ENCODE measurements at regions not wholly inside any gene's neighbourhood (a gene's known extent, or its start where the extent isn't known, plus 50 kb on each side); places are given as distances from the start of the nearest gene placed in this dataset.
A peak's percentile ranks its signal among the peaks of the same experiment; 100 is the strongest.
"Not testable (repeated sequence)": the region's sequence is repeated elsewhere in the genome, so short reads cannot be mapped to it uniquely, and the experiment has no call there.

DNA sequence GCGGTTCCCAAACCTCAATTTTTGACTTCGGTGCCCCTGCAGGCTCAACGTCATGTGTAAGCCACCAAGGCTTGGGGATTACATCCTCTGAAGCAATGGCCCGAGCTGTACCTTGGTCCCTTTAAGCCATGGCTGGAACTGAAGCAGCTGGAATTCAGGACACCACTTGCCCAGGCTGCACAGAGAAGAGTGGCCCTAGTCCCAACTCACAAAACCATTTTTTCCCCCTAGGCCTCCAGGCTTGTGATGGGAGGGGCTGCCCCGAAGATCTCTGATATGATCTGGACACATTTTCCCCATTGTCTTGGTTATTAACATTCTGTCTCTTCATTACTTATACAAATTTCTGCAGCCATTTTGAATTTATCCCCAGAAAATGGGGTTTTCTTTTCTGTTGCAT is 233.3 kb upstream of the ADGRL4 start:
- H3K27me3 ChIP-seq (replicated peaks; ENCODE audit: control insufficient read depth, insufficient read depth, low read length), result no peaks in the 10 kb centered on the region
- peaks cover 15% of the 10 kb centered on the region for H3K4me1 ChIP-seq (ENCODE audit: control insufficient read depth, insufficient read depth, low read length)
- H3K36me3 ChIP-seq (ENCODE audit: control insufficient read depth, insufficient read depth, low read length, severe bottlenecking), result no peaks in the 10 kb centered on the region
- no peak overlapping the region for H3K9ac ChIP-seq (ENCODE audit: low read length)
- no peaks in the 10 kb centered on the region for H3K9me3 ChIP-seq (ENCODE audit: control insufficient read depth, low read length)
- no peak for DNase-seq (ENCODE audit: low read depth)
- no peak overlapping the region for H3K4me3 ChIP-seq (ENCODE audit: low read length)

DNA sequence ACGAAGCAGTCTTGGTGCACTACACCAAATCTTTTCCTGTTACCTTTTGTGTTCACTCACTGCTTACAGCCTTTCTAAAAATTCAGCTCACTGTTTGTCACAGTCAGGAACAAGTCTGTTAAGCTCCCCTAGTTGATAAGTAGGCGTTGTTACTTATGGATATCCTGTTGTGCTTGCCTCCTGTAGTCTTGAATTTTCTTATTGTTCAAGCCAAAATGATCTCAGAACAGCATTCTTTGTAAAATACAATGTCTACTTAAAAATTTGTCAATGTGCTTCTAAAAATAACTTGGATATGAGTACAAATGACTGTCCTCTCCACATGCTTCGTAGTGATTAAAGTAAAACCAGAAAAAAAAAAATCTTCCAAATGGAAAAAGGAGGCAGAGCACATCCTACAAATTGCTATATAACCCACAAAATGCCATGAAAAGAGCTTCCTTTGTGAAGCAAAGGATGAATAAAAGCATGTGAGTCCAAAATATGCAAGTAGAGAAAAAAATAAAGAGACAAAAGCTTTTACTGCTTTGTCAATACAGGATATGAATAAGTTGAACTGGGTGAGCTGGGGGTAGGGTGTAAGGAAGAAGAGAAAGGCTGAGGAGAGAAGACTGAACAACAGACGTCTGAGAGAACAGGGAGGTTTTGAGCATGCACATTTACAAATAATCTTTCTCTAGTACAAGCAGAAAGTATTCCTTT is 228.9 kb upstream of the ADGRL4 start:
- peak overlapping the region; percentile 60 for H3K4me3 ChIP-seq (ENCODE audit: low read length)
- peaks cover 20% of the 10 kb centered on the region for H3K4me1 ChIP-seq (ENCODE audit: control insufficient read depth, insufficient read depth, low read length)
- no peaks in the 10 kb centered on the region for H3K9me3 ChIP-seq (ENCODE audit: control insufficient read depth, low read length)
- peak overlapping the region; percentile 68 for H3K9ac ChIP-seq (ENCODE audit: low read length)
- peak; percentile 30 for DNase-seq (ENCODE audit: low read depth)
- H3K36me3 ChIP-seq (ENCODE audit: control insufficient read depth, insufficient read depth, low read length, severe bottlenecking), result no peaks in the 10 kb centered on the region
- no peaks in the 10 kb centered on the region for H3K27me3 ChIP-seq (replicated peaks; ENCODE audit: control insufficient read depth, insufficient read depth, low read length)

DNA sequence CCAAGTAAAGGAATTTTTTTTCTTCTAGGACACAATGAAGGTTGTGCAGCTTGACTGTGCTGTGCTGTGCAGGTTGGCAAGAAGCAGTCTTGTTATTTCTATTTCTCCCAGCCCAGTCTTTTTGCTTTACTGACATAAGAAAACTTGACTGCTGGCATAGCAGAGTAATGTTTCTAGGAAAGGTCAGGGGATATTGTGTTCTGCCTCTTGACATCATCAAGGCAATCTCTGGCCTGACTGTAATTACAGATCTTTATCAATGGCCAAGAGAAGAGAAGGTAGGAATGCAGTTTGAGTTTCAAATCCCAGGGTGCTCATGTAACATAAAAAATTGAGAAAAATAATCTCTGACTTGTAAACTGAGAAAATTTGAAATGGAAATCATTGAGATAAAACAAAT is 226.3 kb upstream of the ADGRL4 start:
- Histone ChIP-seq H3K4me1 (ENCODE audit: control insufficient read depth, insufficient read depth, low read length) (peaks cover 20% of the 10 kb centered on the region), H3K27me3 (replicated peaks; ENCODE audit: control insufficient read depth, insufficient read depth, low read length) (no peaks in the 10 kb centered on the region), H3K9ac (ENCODE audit: low read length) (no peak overlapping the region), H3K4me3 (ENCODE audit: low read length) (no peak overlapping the region), H3K9me3 (ENCODE audit: control insufficient read depth, low read length) (no peaks in the 10 kb centered on the region), H3K36me3 (ENCODE audit: control insufficient read depth, insufficient read depth, low read length, severe bottlenecking) (no peaks in the 10 kb centered on the region)
- peak; percentile 50 for DNase-seq (ENCODE audit: low read depth)

DNA sequence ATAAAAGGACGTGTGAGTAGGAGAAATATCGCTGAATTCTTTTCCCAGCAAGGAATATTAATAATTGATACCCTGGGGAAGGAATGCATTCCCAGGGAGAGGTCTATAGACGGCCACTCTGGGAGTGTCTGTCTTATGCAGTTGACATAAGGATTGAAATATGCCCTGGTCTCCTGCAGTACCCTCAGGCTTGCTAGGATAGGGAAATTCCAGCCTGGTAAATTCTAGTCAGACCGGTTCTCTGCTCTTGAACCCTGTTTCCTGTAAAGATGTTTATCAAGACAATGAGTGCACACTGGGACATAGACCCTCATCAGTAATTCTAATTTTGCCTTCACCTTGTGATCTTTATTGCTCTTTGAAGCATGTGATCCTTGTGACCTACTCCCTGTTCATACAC is 224.2 kb upstream of the ADGRL4 start:
- H3K4me3 ChIP-seq (ENCODE audit: low read length); H3K27me3 ChIP-seq (replicated peaks; ENCODE audit: control insufficient read depth, insufficient read depth, low read length); H3K36me3 ChIP-seq (ENCODE audit: control insufficient read depth, insufficient read depth, low read length, severe bottlenecking); DNase-seq (ENCODE audit: low read depth); H3K9me3 ChIP-seq (ENCODE audit: control insufficient read depth, low read length); H3K9ac ChIP-seq (ENCODE audit: low read length): not testable (repeated sequence)
- H3K4me1 ChIP-seq (ENCODE audit: control insufficient read depth, insufficient read depth, low read length), result peaks cover 13% of the 10 kb centered on the region

DNA sequence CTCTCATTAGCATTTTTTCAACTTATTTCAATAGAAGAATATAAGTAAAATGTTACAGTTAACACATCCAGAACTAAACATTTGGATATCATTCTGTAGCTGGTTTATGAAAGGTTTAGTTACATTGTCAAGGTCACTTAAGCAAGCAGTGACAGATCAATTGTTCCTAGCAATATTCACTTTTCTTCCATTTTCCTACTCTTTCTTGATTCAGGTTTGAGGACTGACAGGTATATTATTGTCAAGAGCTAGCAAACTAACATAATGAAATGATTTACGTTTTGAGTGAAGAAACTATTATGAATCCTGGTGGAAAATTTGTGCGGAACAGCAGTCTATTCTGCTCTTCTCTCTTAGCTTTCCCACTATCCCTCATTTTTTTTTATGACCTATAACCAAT is 220.4 kb upstream of the ADGRL4 start:
- Histone ChIP-seq H3K4me1 (ENCODE audit: control insufficient read depth, insufficient read depth, low read length) (no peaks in the 10 kb centered on the region), H3K27me3 (replicated peaks; ENCODE audit: control insufficient read depth, insufficient read depth, low read length) (no peaks in the 10 kb centered on the region), H3K4me3 (ENCODE audit: low read length) (no peak overlapping the region), H3K36me3 (ENCODE audit: control insufficient read depth, insufficient read depth, low read length, severe bottlenecking) (no peaks in the 10 kb centered on the region), H3K9me3 (ENCODE audit: control insufficient read depth, low read length) (no peaks in the 10 kb centered on the region), H3K9ac (ENCODE audit: low read length) (no peak overlapping the region)
- DNase-seq (ENCODE audit: low read depth), result no peak

DNA sequence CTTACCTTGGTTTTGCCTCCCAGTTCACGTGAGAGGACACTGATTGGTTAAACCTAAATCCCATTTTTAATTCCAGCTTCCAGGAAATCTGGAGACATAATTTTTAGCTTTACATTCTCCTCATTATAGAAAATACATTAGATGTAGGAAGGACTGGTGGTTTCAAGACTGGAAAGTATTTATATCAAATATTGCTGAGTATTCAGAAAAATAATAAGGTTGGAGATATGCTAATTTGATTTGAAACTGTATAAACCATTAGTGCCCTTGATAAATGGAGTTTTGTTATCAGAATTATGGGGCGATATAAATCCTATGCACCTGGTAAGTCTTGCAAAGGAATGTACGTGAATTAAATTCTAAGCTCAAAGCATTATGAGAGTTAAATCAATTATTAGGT is 218.0 kb upstream of the ADGRL4 start:
- H3K27me3 ChIP-seq (replicated peaks; ENCODE audit: control insufficient read depth, insufficient read depth, low read length), result no peaks in the 10 kb centered on the region
- no peak overlapping the region for H3K4me3 ChIP-seq (ENCODE audit: low read length)
- peaks cover 4% of the 10 kb centered on the region for H3K9me3 ChIP-seq (ENCODE audit: control insufficient read depth, low read length)
- H3K9ac ChIP-seq (ENCODE audit: low read length), result no peak overlapping the region
- no peaks in the 10 kb centered on the region for H3K36me3 ChIP-seq (ENCODE audit: control insufficient read depth, insufficient read depth, low read length, severe bottlenecking)
- DNase-seq (ENCODE audit: low read depth), result no peak
- no peaks in the 10 kb centered on the region for H3K4me1 ChIP-seq (ENCODE audit: control insufficient read depth, insufficient read depth, low read length)

DNA sequence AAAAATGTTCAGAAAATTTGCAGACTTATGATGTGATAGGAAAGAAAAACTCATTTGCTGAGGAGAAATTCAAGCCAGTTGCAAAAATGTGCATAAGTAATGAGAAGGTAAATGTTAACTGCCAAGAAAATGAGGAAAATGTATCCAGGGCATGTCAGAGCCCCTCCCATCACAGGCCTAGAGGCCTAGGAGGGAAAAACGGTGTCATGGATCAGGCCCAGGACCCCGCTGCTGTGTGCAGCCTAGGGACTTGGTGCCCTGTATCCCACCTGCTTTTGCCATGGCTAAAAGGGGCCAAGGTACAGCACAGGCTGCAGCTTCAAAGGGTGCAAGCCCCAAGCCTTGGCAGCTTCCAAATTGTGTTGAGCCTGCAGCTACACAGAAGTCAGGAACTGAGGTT is 214.0 kb upstream of the ADGRL4 start:
- no peak overlapping the region for H3K4me3 ChIP-seq (ENCODE audit: low read length)
- no peak for DNase-seq (ENCODE audit: low read depth)
- peaks cover 4% of the 10 kb centered on the region for H3K4me1 ChIP-seq (ENCODE audit: control insufficient read depth, insufficient read depth, low read length)
- H3K27me3 ChIP-seq (replicated peaks; ENCODE audit: control insufficient read depth, insufficient read depth, low read length), result no peaks in the 10 kb centered on the region
- no peak overlapping the region for H3K9ac ChIP-seq (ENCODE audit: low read length)
- no peaks in the 10 kb centered on the region for H3K36me3 ChIP-seq (ENCODE audit: control insufficient read depth, insufficient read depth, low read length, severe bottlenecking)
- peaks cover 4% of the 10 kb centered on the region for H3K9me3 ChIP-seq (ENCODE audit: control insufficient read depth, low read length)

DNA sequence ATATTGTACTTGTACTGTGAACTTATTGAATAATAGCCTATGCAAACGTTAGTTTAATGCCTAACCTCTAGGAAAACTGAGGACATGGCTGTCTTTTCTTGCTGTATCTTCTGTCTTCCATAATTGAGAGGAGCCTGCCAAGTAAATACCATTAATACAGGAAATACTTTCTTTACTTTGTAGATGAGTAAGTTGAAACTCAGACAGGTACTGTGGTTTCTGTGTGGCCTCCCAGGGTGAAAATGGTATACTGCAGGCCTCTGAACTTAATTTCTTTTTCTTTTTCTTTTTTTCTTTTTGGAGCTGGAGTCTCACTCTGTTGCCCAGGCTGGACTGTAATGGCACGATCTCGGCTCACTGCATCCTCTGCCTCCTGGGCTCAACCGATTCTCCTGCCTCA is 208.8 kb upstream of the ADGRL4 start:
- no peak for DNase-seq (ENCODE audit: low read depth)
- Histone ChIP-seq H3K36me3 (ENCODE audit: control insufficient read depth, insufficient read depth, low read length, severe bottlenecking) (no peaks in the 10 kb centered on the region), H3K4me3 (ENCODE audit: low read length) (no peak overlapping the region), H3K27me3 (replicated peaks; ENCODE audit: control insufficient read depth, insufficient read depth, low read length) (no peaks in the 10 kb centered on the region), H3K9me3 (ENCODE audit: control insufficient read depth, low read length) (peaks cover under 1% of the 10 kb centered on the region), H3K9ac (ENCODE audit: low read length) (no peak overlapping the region), H3K4me1 (ENCODE audit: control insufficient read depth, insufficient read depth, low read length) (peaks cover 4% of the 10 kb centered on the region)

DNA sequence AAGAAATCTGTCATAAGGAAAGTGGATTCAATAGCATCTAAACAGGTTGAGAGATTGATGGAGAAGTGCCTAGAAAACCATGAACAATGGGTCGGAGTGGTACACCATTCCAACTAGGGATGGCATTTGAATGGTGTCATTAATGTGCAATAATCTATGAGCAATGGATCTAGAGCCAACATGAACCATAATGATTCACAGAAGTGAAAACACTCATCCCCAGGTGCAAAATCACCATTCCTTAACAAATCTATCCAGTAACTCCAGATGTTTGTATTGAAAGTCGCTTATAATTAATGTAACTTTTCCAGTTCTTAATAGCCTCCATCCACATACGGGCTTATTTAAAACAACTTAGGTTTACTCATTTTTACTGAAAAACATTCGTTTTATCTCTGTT is 201.3 kb upstream of the ADGRL4 start:
- DNase-seq (ENCODE audit: low read depth), result no peak
- no peaks in the 10 kb centered on the region for H3K36me3 ChIP-seq (ENCODE audit: control insufficient read depth, insufficient read depth, low read length, severe bottlenecking)
- no peaks in the 10 kb centered on the region for H3K4me1 ChIP-seq (ENCODE audit: control insufficient read depth, insufficient read depth, low read length)
- no peaks in the 10 kb centered on the region for H3K27me3 ChIP-seq (replicated peaks; ENCODE audit: control insufficient read depth, insufficient read depth, low read length)
- H3K9me3 ChIP-seq (ENCODE audit: control insufficient read depth, low read length), result no peaks in the 10 kb centered on the region
- no peak overlapping the region for H3K9ac ChIP-seq (ENCODE audit: low read length)
- no peak overlapping the region for H3K4me3 ChIP-seq (ENCODE audit: low read length)

DNA sequence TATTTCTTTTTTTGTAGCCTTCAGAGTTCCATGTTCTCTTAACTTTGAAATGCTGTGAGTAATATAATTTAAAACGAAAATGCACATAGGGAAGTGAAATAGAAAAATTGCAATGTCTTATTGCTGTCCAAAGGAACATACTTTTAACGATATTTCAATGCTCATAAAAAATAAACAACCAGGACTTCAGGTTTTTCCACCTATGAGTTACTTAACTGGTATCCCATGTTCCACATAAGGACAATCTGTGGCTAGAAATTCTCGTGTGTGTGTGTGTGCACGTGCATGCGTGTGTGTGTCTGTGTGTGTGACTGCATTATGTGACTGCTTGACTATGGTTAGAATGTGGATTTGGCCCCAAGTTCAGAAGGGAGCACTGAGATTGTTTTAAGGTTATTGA is 200.8 kb upstream of the ADGRL4 start:
- Histone ChIP-seq H3K4me1 (ENCODE audit: control insufficient read depth, insufficient read depth, low read length) (no peaks in the 10 kb centered on the region), H3K4me3 (ENCODE audit: low read length) (no peak overlapping the region), H3K9ac (ENCODE audit: low read length) (no peak overlapping the region), H3K9me3 (ENCODE audit: control insufficient read depth, low read length) (no peaks in the 10 kb centered on the region), H3K36me3 (ENCODE audit: control insufficient read depth, insufficient read depth, low read length, severe bottlenecking) (no peaks in the 10 kb centered on the region), H3K27me3 (replicated peaks; ENCODE audit: control insufficient read depth, insufficient read depth, low read length) (no peaks in the 10 kb centered on the region)
- DNase-seq (ENCODE audit: low read depth), result no peak

DNA sequence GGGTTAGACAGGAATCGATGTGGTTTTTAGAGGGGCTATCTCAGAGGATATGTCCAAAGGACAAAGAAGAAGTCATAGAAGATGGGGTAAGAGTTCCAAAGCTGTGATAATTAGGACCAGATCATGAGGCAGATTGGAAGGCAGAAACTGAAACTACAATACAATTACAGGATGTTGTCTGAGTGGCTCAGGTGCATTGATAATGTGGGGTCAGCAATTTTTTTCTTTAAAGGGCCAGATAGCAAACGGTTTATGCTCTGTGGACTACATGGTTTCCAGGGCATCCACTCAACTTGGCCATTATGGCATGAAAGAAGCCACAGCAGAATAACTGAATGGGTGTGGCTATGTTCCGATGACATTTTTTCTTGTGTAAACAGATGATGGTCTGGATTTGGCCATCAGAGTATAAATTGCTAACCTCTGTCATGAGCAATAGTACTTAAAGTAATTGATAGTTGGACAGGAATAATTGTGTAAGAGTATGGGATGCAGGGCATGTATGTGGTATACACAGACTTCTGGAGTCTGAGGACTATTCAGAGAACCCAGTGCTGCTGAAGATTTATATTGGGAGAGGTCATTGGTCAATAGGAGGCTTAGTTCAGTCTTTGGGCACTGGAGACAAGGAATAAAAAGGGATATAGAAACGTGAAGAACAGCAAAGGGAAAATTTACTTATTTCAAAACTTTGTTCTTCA is 198.4 kb upstream of the ADGRL4 start:
- Histone ChIP-seq H3K4me1 (ENCODE audit: control insufficient read depth, insufficient read depth, low read length) (no peaks in the 10 kb centered on the region), H3K9ac (ENCODE audit: low read length) (no peak overlapping the region), H3K27me3 (replicated peaks; ENCODE audit: control insufficient read depth, insufficient read depth, low read length) (no peaks in the 10 kb centered on the region), H3K36me3 (ENCODE audit: control insufficient read depth, insufficient read depth, low read length, severe bottlenecking) (no peaks in the 10 kb centered on the region), H3K9me3 (ENCODE audit: control insufficient read depth, low read length) (no peaks in the 10 kb centered on the region), H3K4me3 (ENCODE audit: low read length) (no peak overlapping the region)
- no peak for DNase-seq (ENCODE audit: low read depth)

DNA sequence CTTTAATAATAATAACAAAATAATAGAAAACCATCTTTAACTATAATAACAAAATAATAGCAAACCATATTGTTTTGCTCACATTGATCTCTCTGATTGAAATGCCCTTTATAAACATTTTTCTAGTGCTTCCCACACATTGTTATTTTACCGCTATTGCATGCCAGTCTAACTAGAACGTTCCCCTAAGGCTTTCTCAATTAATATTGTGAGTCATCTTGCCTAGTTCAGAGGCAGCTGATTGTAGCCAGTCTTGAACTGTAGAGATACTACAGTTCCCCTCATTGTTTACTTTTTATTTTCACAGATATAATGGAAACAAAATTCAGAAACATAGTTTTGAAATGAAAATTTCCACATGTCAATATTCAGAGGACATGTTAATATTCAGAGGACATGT is 192.3 kb upstream of the ADGRL4 start:
- H3K27me3 ChIP-seq (replicated peaks; ENCODE audit: control insufficient read depth, insufficient read depth, low read length), result no peaks in the 10 kb centered on the region
- H3K36me3 ChIP-seq (ENCODE audit: control insufficient read depth, insufficient read depth, low read length, severe bottlenecking), result no peaks in the 10 kb centered on the region
- DNase-seq (ENCODE audit: low read depth), result peak; percentile 86
- peaks cover 14% of the 10 kb centered on the region for H3K4me1 ChIP-seq (ENCODE audit: control insufficient read depth, insufficient read depth, low read length)
- H3K9me3 ChIP-seq (ENCODE audit: control insufficient read depth, low read length), result no peaks in the 10 kb centered on the region
- no peak overlapping the region for H3K9ac ChIP-seq (ENCODE audit: low read length)
- H3K4me3 ChIP-seq (ENCODE audit: low read length), result no peak overlapping the region

Data from adipocyte (in vitro differentiated cells).